B cell (primary cell): ENCODE measurements at regions not wholly inside any gene's neighbourhood (a gene's known extent, or its start where the extent isn't known, plus 50 kb on each side); places are given as distances from the start of the nearest gene placed in this dataset.

Experiments
- ATAC-seq: fragments of 200-7000 bp; cut with Tn5 transposase; one replicate; pipeline ENCODE4 v1.10.0; 2021; ENCODE audit warnings: low read depth, mild to moderate bottlenecking, moderate number of reproducible peaks, moderate library complexity
- CTCF ChIA-PET: fragments of 350-600 bp; sonication (Branson Sonifier 250); formaldehyde crosslinking; loops from one replicate; lab custom pipeline; 2021; ENCODE audit warnings: antibody characterized with exemption, inconsistent platforms; lab: Charles Lee
- POLR2A ChIA-PET: fragments of 350-600 bp; sonication (Branson Sonifier 250); formaldehyde crosslinking; loops from one replicate; lab custom pipeline; 2021; ENCODE audit warnings: antibody characterized with exemption; lab: Charles Lee
- DNase-seq: peaks from one replicate; pipeline ENCODE4 v3.0.0; 2013
- H2AFZ ChIP-seq: 2 replicates; pipeline ENCODE4 v1.6.1; 2012; ENCODE audit warnings: mild to moderate bottlenecking, low read depth, low read length; ENCODE audit not compliant: insufficient read depth, poor library complexity, severe bottlenecking
- H3K27ac ChIP-seq, 2 donors: 1 replicate in 1 of 2; 2 replicates in 1 of 2; pipeline ENCODE4 v1.5.1; 2012 to 2013; ENCODE audit warnings: low read length in 2 of 2, mild to moderate bottlenecking in 2 of 2, moderate library complexity in 1 of 2
- H3K27me3 ChIP-seq, 4 experiments: fragments of 200-600 bp in 1 of 4; sonication (generic) in 1 of 4; replicated peaks in 1 of 4; 1 replicate in 2 of 4; 2 replicates in 2 of 4; pipeline versions ENCODE4 v1.6.1 to v1.7.0; 2013 to 2016; ENCODE audit warnings: low read length in 3 of 4, mild to moderate bottlenecking in 2 of 4, mixed read lengths in 1 of 4, moderate library complexity in 1 of 4; ENCODE audit not compliant: insufficient read depth in 4 of 4, control insufficient read depth in 3 of 4; ENCODE audit errors: control extremely low read depth in 1 of 4
- H3K36me3 ChIP-seq, 2 experiments: replicated peaks in 1 of 2; 1 replicate in 1 of 2; 2 replicates in 1 of 2; pipeline versions ENCODE4 v1.6.1 to v1.7.1; 2013; ENCODE audit warnings: low read length in 1 of 2; ENCODE audit not compliant: insufficient read depth in 2 of 2, control insufficient read depth in 1 of 2; ENCODE audit errors: control extremely low read depth in 1 of 2, extremely low read depth in 1 of 2
- H3K4me1 ChIP-seq, 2 donors: fragments of 200-600 bp in 1 of 2; sonication (generic) in 1 of 2; 1 replicate in 1 of 2; 2 replicates in 1 of 2; pipeline versions ENCODE4 v1.5.1 to v1.6.1; 2013 to 2017; ENCODE audit warnings: low read length in 2 of 2; ENCODE audit not compliant: control insufficient read depth in 2 of 2, insufficient read depth in 2 of 2
- H3K4me2 ChIP-seq: replicated peaks from 2 replicates; pipeline ENCODE3; 2012; ENCODE audit warnings: mild to moderate bottlenecking, low read depth, low read length; ENCODE audit not compliant: poor library complexity, severe bottlenecking
- H3K4me3 ChIP-seq, 5 experiments: fragments of 200-600 bp in 1 of 5; sonication (generic) in 1 of 5; 1 replicate in 3 of 5; 2 replicates in 2 of 5; pipeline versions ENCODE4 v1.5.1 to v1.7.0; 2011 to 2016; ENCODE audit warnings: low read length in 4 of 5, mild to moderate bottlenecking in 4 of 5, low read depth in 2 of 5, control low read depth in 1 of 5, moderate library complexity in 1 of 5; ENCODE audit not compliant: insufficient read depth in 1 of 5; ENCODE audit errors: control extremely low read depth in 1 of 5, extremely low read depth in 1 of 5
- H3K79me2 ChIP-seq: fragments of 200-600 bp; sonication (generic); one replicate; pipeline ENCODE4 v1.6.0; 2016; ENCODE audit warnings: low read length; ENCODE audit not compliant: control insufficient read depth, insufficient read depth
- H3K9ac ChIP-seq: fragments of 200-600 bp; sonication (generic); 2 replicates; pipeline ENCODE4 v1.6.1; 2017; ENCODE audit warnings: mild to moderate bottlenecking, low read length, moderate library complexity
- H3K9me3 ChIP-seq, 3 donors: one replicate each; pipeline versions ENCODE4 v1.6.1 to v1.7.1; 2013; ENCODE audit warnings: low read length in 2 of 3; ENCODE audit not compliant: control insufficient read depth in 2 of 3, insufficient read depth in 1 of 3; ENCODE audit errors: control extremely low read depth in 1 of 3
- H4K20me1 ChIP-seq: 2 replicates; pipeline ENCODE4 v1.6.0; 2012; ENCODE audit warnings: mild to moderate bottlenecking, low read length; ENCODE audit not compliant: insufficient read depth, control insufficient read depth, poor library complexity, severe bottlenecking
- H3K27ac Mint-ChIP-seq: one replicate; pipeline ENCODE4 v1.8.0; 2021; ENCODE audit warnings: mixed read lengths
- H3K27me3 Mint-ChIP-seq: one replicate; pipeline ENCODE4 v1.8.0; 2021; ENCODE audit warnings: mixed read lengths
- H3K4me1 Mint-ChIP-seq: one replicate; pipeline ENCODE4 v1.8.0; 2021; ENCODE audit warnings: mixed read lengths
- H3K4me3 Mint-ChIP-seq: one replicate; pipeline ENCODE4 v1.8.0; 2021; ENCODE audit warnings: mixed read lengths
- H3K9me3 Mint-ChIP-seq: one replicate; pipeline ENCODE4 v1.8.0; 2022; ENCODE audit warnings: mixed read lengths; ENCODE audit not compliant: insufficient read depth
- EZH2 ChIP-seq: IDR thresholded peaks from 2 replicates; pipeline ENCODE4 v1.6.1; 2012; ENCODE audit warnings: borderline replicate concordance, low read depth, mild to moderate bottlenecking, moderate library complexity, low read length; ENCODE audit not compliant: insufficient read depth, poor library complexity, severe bottlenecking
- WGBS: methylation state at CpG from one replicate; pipeline ENCODE4 v1.1.5; 2013; ENCODE audit warnings: missing lambda C conversion rate; ENCODE audit not compliant: insufficient coverage; 5-methylcytosine and 5-hydroxymethylcytosine counted together
- intact Hi-C: fragments of 100-400 bp; cut with micrococcal nuclease; formaldehyde crosslinking; loops from one replicate; pipeline ENCODE4 v1.10.0; 2022
- TF ChIP-seq, protein P1 (sequence below): fragments of 200-600 bp; IDR thresholded peaks from one replicate; pipeline ENCODE4 v1.8.0; 2022; ENCODE audit warnings: antibody characterized with exemption, mild to moderate bottlenecking

DNA sequence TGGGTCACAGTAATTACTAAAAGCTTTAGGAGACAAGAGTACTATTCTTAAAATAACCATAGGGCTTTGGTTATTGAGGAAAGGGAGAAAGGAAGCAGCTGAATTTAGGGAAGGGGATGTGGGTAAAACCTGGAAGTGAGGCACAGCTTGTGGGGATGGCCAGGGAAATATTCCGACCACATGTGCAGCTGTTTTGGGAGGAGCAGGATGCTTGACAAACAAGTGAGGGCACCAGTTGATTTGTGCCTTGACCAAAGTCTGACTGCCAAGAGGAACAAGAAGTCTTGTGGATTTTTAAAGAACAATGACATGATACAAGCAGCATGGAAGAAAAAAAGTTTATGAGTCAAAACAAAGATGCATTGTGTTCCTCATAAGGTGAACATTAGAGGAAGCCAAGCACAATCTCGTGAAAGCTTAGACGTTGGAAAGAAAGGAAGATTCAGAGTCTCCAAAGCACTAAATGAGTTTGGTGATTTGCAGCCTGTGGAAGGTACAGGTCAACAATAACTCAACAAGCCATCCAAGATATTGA is 108.5 kb upstream of the GPC6 start:
- Mint-ChIP-seq H3K9me3 (peaks cover 3% of the 10 kb centered on the region), H3K4me1 (no peaks in the 10 kb centered on the region), H3K27me3 (no peaks in the 10 kb centered on the region), H3K4me3 (no peak overlapping the region), H3K27ac (no peak overlapping the region)
- no peaks in the 10 kb centered on the region for H3K9me3 ChIP-seq
- no peaks in the 10 kb centered on the region for H3K4me1 ChIP-seq
- H3K27me3 ChIP-seq: no peaks in the 10 kb centered on the region
- ChIA-PET POLR2A (no interaction called here), CTCF (no interaction called here)
- H2AFZ ChIP-seq: no peak overlapping the region
- intact Hi-C loops: no loop called here
- H3K79me2 ChIP-seq: no peaks in the 10 kb centered on the region
- 33% methylated on average over 1 of the region's 3 CpGs for WGBS
- DNase-seq: no peak
- TF ChIP-seq, protein P1, sequence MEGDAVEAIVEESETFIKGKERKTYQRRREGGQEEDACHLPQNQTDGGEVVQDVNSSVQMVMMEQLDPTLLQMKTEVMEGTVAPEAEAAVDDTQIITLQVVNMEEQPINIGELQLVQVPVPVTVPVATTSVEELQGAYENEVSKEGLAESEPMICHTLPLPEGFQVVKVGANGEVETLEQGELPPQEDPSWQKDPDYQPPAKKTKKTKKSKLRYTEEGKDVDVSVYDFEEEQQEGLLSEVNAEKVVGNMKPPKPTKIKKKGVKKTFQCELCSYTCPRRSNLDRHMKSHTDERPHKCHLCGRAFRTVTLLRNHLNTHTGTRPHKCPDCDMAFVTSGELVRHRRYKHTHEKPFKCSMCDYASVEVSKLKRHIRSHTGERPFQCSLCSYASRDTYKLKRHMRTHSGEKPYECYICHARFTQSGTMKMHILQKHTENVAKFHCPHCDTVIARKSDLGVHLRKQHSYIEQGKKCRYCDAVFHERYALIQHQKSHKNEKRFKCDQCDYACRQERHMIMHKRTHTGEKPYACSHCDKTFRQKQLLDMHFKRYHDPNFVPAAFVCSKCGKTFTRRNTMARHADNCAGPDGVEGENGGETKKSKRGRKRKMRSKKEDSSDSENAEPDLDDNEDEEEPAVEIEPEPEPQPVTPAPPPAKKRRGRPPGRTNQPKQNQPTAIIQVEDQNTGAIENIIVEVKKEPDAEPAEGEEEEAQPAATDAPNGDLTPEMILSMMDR: no peak
- TF ChIP-seq EZH2: no peak
- no peak overlapping the region for H3K4me2 ChIP-seq
- H3K9ac ChIP-seq: no peak overlapping the region
- no peak for ATAC-seq
- H3K27ac ChIP-seq: no peak overlapping the region
- no peaks in the 10 kb centered on the region for H4K20me1 ChIP-seq
- H3K4me3 ChIP-seq: no peak overlapping the region
- no peaks in the 10 kb centered on the region for H3K36me3 ChIP-seq

GRCh38 chr13:93140912-93141311 is 85.7 kb upstream of the GPC6 start:
- Histone ChIP-seq H3K4me2 (no peak overlapping the region), H3K27ac (no peak overlapping the region), H3K79me2 (no peaks in the 10 kb centered on the region), H3K4me3 (no peak overlapping the region), H4K20me1 (no peaks in the 10 kb centered on the region), H3K4me1 (no peaks in the 10 kb centered on the region), H3K9ac (no peak overlapping the region), H3K27me3 (no peaks in the 10 kb centered on the region), H3K9me3 (peaks cover 0 to 5% (median 0%) of the 10 kb centered on the region in 3 donors), H3K36me3 (no peaks in the 10 kb centered on the region), H2AFZ (no peak overlapping the region)
- Mint-ChIP-seq H3K4me1 (no peaks in the 10 kb centered on the region), H3K9me3 (peaks cover 3% of the 10 kb centered on the region), H3K27ac (no peak overlapping the region), H3K4me3 (no peak overlapping the region), H3K27me3 (no peaks in the 10 kb centered on the region)
- no peak for ATAC-seq
- CTCF ChIA-PET: no interaction called here
- POLR2A ChIA-PET: no interaction called here
- intact Hi-C loops: no loop called here
- TF ChIP-seq, protein P1: no peak
- TF ChIP-seq EZH2: no peak
- WGBS: no CpG with 5 or more reads among the region's 2 CpGs
- no peak for DNase-seq
